NCI-H2171 (cell line): ENCODE measurements at regions not wholly inside any gene's neighbourhood (a gene's known extent, or its start where the extent isn't known, plus 50 kb on each side); places are given as distances from the start of the nearest gene placed in this dataset.
"Not testable (repeated sequence)": the region's sequence is repeated elsewhere in the genome, so short reads cannot be mapped to it uniquely, and the experiment has no call there.

Experiments used
- DNase-seq: peaks from one replicate; lab custom pipeline; 2025; lab: John Stamatoyannopoulos, UW

- no peak for DNase-seq
Observed at GRCh38 chr1:193411714-193412113, 225.3 kb upstream of the B3GALT2 start.

DNA sequence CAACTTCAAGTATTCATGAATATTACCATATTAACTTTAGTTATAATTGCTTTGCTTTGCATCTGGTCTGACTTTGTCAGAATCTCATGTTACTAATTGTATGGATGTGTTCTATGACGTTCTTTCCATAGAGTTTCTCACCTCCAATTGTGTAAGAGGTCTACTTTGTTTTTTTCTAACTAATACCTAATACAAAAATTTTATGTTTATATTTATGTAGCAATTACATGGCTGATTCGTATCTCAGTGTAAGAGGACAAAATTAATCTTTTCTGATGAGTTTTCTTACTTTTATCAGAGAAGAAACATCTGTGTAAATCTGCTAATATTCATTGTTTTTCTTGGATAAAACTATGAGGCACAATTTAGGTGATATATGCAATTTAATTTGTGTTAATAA lies 224.8 kb upstream of the B3GALT2 start:
- no peak for DNase-seq

DNA sequence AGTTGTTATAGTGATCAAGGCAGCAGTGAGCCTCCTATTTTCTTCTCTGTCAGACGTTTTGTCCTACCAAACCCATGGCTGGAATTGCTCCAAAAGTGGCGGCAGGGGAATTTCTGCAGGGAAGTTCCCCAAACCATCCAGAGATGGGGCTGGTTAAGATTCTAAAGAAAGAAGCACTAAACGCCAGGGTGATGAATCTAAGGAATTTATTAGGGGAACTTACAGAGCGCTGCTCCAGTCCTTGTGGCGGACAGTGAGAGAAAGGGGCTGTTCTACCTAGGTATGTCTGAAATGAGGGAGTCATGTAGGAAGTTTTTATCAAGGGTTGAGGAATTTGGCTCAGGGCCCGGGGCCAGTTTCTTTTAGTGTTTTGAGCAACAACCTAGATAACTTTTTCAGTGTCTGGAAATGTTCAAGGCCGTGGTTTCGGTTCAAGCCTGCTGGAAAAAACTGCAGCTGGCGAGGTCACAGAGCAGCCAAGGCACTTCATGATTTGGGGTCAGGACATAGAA lies 222.4 kb upstream of the B3GALT2 start:
- DNase-seq: no peak

DNA sequence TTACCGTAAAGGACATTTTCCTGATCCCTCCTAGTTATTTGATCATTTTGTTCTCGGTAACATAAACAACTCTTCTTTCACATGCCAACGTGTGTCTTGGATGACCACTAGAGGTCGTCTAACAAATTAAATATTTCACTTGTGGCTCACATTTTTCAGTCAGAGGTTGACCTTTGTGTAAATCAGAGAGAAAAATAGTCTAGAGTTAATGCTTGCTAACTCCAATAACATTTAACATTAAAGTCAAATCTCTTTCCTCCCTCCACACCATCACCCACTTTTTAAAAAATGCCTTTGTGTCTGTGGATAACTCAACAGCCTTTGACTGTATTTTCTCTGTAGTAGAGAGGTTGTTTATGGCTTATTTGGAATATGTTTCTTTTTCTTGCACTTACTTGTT lies 220.5 kb upstream of the B3GALT2 start:
- DNase-seq: peak; percentile 19

GRCh38 chr1:193404236-193404635 lies 217.8 kb upstream of the B3GALT2 start:
- no peak for DNase-seq

DNA sequence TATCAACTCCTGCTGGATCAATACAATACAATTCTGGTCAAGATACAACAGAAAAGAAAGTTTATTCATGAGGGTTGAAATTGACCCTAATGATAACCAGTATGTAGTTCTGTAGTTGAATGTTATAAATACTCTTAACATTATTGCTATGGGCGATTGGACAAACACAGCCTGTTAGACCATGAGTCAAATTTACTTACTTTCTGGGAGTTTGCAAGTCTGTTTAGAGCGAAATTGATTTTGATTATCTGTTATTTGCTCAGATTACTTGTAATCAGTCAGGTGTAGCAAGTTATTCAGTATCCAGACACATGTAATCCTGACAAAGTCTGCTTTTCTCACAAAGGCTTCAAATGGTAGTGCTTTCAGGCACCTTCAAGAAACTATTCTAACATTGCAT lies 216.6 kb upstream of the B3GALT2 start:
- DNase-seq: no peak

DNA sequence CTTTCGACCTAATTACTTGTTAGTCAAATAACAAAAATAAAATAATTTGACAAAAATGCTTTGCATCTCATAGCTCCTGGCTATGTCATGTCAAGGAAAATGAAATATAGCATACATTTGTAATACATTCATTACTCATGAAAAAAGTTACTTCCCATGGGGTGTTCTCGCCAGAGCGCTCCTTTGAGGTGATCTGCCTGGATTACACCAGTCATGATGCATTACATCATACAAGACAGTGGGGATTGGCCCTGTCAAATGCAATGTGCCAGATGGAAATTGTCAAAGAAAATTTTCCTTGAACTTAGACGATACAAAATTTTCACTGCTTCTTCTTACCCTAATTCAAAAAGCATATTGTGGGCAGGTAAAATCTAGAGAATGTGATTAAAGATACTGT lies 215.6 kb upstream of the B3GALT2 start:
- no peak for DNase-seq

- no peak for DNase-seq
Observed at GRCh38 chr1:193394336-193394735, 207.9 kb upstream of the B3GALT2 start.

DNA sequence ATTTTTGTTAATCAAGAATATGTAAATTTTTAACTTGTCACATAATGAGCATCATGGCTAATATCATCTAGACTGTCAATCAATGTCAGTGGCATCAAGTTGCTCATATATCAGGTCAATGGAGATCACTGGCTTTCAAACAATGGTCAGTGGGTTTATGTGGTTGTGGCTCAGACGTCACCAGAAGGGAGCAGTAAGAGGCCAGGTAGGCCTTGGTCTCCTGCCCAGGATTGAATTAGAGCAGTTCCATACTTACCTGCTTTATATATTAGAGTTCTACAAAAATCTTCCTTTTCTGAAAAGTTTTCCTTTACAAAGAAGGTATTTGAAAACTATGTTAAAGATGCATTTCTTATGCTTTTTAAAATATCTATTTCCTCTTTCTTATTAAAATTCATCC lies 206.3 kb upstream of the B3GALT2 start:
- no peak for DNase-seq

DNA sequence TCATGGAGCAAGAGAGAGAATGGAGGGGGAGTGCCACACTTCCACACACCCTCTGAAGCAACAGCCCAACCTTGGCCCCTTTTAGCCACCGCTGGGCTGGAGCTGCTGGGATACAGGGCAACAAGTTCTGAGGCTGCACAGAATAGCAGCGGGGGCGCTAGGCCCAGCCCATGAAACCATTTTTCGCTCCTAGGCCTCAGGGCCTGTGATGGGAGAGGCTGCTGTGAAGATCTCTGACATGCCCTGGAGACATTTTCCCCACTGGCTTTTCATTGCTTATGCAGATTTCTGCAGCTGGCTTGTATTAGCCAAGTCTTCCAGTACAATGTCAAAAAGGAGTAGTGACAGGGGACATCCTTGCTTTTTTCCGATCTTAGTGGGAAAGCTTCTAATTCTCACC lies 202.3 kb upstream of the B3GALT2 start:
- no peak for DNase-seq

DNA sequence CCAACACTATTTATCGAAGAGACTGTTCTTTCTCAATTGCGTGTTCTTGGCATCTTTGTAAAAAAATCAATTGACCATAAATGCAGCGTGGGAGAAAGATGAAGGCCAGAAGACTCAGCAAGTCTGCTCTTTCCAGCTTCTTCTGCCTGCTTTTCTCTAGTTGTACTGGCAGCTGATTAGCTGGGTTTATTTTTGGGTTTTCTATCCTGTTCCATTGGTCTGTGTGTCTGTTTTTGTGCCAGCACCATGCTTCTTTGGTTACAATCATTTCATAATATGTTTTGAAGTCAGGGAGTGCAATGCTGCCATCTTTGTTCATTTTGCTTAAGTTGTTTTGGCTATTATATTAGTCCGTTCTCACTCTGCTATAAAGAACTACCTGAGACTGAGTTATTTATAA lies 201.8 kb upstream of the B3GALT2 start:
- no peak for DNase-seq

- no peak for DNase-seq
Observed at GRCh38 chr1:193387406-193387805, 201.0 kb upstream of the B3GALT2 start.

GRCh38 chr1:193378451-193378850 lies 192.0 kb upstream of the B3GALT2 start:
- DNase-seq: not testable (repeated sequence)

DNA sequence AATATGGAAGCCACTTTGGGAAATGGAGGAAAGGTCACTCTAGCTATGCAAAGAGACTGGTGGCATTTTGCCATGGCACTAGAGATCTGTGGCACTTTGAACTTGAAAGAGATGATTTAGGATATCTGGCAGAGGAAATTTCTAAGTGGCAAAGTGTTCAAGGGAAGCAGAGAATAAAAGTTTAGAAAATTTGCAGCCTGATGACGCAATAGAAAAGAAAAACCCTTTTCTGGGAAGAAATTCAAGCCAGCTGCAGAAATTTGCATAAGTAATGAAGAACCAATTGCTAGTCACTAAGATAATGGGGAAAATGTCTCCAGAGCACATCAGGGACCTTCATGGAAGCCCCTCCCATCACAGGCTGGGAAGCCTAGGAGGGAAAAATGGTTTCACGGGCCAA lies 191.1 kb upstream of the B3GALT2 start:
- no peak for DNase-seq

DNA sequence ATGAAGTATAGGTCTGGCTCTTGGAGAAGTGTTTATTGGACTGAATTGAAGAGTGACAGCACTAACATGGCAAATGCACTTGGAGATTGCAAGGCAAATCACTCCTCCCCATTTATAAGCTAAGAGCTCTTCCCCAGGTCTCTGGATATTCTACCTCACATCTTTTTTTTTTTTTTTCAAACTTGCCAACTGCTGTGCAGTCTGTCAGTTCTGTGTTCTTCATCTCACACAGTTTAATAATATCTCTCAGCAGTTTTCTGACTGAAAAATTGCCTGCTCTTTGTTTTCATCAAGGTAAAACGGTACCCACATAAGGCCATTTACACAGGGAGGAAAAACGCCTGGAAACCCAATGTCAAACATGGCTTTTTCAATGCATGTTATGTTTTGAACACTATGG lies 186.1 kb upstream of the B3GALT2 start:
- DNase-seq: peak; percentile 30

DNA sequence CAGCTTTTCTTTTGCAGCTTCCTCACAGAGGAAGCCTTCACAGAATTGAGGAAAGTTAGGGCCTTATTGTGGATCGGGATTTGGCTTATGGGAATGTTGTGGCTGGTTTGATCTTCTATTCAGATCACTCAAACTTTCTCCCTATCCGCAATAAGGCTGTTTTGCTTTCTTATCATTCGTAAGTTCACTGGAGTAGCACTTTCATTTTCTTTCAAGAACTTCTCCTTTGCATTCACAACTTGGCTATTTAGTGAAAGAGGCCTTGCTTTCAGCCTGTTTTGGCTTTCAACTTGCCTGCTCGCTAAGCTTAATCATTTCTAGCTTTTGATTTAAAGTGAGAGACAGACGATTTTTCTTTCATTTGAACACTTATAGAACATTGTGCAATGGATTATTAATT lies 181.9 kb upstream of the B3GALT2 start:
- no peak for DNase-seq

DNA sequence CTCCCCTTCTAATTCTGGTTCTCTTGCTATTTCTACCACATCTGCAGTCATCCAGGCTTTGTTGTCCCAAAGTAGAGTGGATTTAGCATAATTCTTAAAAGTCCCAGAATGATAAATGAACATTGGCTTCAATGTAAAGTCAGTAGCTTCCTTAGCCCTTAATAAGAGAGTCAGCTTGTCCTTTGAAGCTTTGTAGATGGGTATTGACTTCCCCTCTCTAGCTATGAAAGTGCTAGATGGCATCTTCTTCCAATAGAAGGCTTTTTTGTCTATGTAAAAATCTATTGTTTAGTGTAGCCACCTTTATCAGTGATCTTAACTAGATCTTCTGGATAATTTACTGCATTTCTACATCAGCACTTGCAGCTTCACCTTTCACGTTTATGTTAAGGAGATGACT lies 181.4 kb upstream of the B3GALT2 start:
- DNase-seq: no peak

- no peak for DNase-seq
Observed at GRCh38 chr1:193366764-193367507, 180.5 kb upstream of the B3GALT2 start.

DNA sequence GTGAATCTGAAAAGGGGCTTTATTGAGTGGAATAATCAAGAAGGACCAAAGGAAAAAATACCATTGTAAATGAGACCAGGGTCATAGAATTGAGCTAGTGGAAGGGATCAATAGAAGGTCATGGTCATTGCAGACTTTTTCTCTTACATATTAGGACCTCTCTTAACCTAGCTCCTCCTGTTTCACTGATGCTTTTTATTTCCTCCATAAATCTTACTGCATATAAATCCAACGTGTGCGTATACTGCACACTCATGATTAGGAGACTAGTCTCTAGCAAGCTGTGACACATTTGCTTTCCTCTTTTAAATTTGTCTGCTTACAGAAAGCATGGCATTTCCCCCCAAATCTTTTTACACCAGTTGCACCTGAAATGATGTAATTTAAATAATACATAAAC lies 179.6 kb upstream of the B3GALT2 start:
- no peak for DNase-seq

DNA sequence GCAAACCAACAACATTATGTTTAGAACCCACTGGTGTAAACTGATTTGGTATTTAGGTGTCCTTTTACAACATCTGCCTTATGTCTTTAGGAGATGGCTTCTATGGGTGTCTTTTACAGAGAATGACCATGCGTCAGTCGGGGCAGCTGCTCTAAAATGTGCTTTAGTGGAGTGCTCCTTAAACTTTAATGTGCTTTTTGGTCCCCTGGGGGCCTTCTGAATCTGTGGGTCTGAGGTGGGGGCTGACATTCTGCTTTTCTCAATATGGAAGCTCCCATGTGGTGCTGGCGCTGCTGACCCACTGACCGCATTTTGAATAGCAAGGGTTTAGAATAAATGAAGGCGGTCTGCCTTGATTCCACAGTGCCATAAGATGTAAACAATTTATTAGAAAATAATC lies 173.2 kb upstream of the B3GALT2 start:
- no peak for DNase-seq

- DNase-seq: no peak
Observed at GRCh38 chr1:193358419-193358818, 172.0 kb upstream of the B3GALT2 start.

DNA sequence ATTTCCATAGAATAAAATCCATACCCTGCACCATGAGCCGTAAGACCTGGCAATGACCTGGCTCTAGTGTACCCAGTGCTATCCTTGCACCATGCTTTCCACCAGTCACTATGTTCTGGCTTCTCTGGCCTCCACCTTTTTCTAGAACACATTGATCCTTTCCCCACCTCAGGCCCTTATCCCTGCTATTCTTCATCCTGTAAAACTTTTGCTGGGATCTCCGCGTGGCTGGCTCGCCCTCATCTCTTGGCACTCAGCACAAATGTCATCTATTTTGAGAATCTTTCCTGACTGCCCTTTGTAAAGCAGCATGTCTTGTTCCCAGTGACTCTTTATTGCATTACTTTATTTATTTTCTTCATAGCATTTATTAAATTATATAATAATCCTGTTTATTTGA lies 169.8 kb upstream of the B3GALT2 start:
- DNase-seq: no peak

GRCh38 chr1:193355626-193356025 lies 169.2 kb upstream of the B3GALT2 start:
- DNase-seq: no peak

DNA sequence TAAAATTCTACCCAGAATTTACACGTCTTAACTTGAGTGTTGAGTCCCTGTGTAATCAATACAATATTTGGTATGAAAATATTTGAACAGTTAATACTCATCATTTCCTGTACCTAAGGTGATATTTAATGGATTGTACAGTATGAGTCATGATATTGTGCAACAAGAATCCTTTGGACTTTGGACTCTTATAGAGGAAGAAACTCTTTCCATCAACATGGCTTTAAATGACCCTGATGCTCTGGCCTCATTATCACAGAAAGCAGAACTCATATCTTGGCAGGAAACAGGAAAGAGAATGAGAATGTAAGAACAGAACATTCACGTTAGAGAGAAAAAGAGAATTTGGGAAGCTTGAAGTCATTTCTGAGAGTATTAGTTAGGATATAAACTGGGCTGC lies 168.8 kb upstream of the B3GALT2 start:
- no peak for DNase-seq
